HG03097 (cell line): ENCODE measurements at regions not wholly inside any gene's neighbourhood (a gene's known extent, or its start where the extent isn't known, plus 50 kb on each side); places are given as distances from the start of the nearest gene placed in this dataset.
"Not testable (repeated sequence)": the region's sequence is repeated elsewhere in the genome, so short reads cannot be mapped to it uniquely, and the experiment has no call there.

Experiments
- ATAC-seq: cut with Tn5 transposase; IDR thresholded peaks from one replicate; pipeline ENCODE4 v1.9.1; 2021; ENCODE audit not compliant: unreplicated experiment, low FRiP score

DNA sequence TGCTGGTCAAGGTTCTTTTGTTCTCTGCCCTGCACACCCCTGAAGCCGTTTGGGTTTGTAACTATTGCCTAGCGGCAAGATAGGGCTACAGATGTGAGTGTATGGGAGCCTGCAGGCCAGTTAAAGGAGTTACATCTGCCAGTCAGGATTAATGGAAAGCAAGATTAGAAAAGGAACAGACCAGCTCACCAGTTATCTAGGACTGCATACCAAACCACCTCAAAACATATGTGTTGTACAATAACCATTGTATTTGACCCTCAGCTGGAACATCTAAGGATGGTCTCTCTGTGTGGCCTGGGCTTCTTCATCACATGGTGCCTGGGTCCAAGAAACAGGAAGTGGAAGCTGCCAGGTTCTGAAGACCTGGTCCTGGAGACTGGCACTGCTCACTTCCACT lies 52.5 kb upstream of the FBXO28 start:
- ATAC-seq, result no peak

DNA sequence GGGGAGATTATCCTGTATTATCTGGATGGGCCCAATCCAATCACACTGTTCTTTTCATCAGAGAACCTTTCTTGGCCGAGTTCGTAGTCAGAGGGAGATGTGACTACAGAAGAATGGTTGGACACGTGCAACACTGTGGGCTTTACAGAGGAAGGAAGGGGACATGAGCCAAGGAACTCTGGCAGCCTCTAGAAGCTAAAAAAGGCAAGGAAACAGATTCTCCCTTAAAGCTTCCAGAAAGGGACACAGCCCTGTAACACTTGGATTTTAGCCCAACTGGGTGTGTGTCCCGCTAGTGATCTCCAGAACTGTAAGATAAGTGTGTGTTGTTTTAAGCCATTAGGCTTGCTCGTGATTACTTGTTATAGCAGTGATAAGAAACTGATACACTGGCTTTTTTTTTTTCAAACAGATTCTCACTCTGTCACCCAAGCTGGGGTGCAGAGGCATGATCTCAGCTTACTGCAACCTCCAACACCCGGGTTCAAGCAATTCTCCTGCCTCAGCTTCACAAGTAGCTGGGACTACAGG lies 53.9 kb upstream of the FBXO28 start:
- no peak for ATAC-seq

DNA sequence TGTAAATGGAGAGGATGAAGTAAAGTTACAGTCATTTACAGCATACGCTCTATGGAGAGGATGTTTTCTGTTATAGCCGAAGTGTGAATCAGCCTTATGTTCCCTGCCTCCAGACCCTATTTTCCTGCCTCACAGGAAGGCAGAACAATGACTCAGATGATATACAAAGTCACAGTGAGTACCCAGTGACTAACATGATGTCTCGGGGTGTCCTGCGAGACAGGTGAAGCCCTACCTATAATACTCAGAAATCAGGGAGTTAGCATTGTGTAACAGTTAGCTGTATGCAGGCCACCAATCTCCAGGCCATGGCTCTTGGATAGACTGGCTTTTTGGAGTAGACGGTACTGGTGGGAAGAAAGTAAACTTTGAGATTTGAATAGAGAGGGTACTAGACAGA lies 55.6 kb upstream of the FBXO28 start:
- ATAC-seq, result no peak

DNA sequence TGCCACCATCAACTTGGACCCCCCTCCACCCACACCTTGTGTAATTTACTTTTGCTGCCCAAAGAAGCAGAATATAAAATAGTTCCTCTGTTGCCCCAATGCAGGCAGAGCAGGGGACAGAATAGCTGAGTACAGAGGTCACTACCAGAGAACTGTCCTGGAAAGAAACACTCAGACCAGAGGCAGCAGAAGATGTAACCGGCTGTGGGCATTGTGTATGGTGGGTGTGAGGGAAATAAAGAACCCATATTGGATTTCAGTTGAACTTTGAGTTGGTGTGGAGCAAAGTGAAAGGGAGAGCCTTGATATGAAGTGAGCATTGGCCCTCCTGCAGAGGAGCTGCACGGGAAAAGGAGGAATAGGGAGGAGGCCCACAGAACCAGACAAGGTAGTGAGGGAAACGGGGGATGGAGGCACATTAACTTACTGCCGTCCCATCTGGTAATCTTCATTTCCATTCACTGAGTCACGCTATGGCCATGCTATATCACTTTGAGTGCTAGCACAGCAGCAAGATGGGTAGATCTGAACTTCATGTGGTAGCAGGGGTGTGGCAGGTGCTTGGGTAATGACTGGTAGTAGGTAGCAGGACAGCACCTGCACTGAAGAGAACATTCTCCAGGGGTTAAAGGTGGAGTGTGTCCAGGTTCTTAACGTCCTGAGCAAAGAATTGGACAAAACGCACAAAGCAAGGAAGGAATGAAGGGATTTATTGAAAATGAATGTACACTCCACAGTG lies 56.3 kb upstream of the FBXO28 start:
- ATAC-seq, result no peak

DNA sequence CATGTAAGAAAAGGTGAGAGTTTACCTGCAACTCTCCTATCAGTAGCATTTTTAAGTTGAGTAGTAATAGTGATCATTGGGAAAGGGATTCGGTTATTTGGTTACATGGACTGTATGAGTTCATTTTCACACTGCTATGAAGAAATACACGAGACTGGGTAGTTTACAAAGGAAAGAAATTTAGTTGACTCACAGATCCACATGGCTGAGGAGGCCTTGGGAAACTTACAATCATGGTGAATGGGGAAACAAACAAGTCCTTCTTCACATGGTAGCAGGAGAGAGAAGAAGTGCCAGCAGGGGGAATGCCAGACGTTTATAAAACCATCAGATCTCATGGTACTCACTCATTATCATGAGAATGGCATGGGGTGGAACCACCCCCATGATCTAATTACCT lies 59.3 kb upstream of the FBXO28 start:
- no peak for ATAC-seq

DNA sequence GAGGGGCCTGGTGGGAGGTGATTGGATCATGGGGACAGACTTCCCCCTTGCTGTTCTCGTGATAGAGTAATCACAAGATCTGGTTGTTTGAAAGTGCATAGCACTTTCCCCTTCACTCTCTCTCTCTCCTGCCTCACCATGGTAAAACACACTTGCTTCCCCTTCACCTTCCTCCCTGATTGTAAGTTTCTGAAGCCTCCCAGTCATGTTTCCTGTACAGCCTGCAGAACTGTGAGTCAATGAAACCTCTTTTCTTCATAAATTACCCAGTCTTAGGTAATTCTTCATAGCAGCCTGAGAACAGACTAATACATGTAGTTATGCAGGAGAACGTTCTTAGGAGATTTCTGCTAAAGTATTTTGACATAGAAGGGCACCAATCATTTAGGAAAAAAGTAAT lies 59.9 kb upstream of the FBXO28 start:
- ATAC-seq, result no peak

DNA sequence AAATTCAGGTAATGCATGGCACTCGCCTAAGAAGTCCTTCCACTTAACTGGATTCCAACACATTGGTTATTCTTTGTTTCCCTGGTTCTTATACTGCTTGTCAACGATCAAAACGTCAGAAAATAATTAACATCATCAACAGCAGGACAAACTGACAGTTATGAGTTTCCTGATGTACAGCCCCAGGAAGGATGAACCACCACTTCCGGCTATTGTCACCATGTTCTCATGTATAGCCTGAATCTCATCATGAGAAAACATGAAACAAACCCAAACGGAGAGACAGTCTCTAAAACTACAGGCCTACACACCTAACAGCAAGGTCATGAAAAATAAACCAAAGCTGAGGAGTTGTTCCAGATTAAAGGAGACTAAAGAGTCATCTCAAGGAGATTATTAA lies 60.5 kb upstream of the FBXO28 start:
- ATAC-seq, result no peak

DNA sequence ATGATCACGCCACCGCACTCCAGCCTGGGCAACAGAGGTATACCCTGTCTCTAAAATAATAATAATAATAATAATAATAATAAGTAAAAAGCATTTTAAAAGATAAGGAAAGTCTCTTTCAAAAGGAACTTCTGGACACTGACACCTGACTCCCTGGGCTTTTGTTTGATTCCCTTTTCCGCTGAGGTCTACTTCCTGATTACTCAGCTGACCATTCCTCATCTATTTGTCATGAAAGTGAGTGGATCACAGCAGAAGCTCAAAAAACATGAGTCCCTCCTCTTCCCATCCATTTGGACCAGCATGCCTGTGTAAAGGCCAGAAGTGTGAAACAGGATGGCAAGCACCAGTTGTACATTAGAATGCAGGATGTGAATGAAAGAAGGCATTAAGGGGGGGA lies 61.1 kb upstream of the FBXO28 start:
- no peak for ATAC-seq

DNA sequence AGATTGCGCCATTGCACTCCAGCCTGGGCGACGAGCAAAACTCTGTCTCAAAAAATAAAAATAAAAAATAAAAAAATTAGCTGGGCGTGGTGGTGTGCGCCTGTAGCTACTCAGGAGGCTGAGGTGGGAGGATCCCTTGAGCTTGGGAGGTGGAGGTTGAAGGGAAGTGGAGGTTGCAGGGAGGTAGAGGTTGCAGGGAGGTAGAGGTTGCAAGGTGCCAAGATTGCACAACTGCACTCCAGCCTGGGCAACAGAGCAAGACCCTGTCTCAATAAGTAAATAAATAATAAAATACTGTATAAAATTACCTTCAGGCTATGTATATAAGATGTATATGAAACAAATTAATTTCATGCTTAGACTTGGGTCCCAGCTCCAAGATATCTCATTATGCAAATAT lies 62.1 kb upstream of the FBXO28 start:
- ATAC-seq, result not testable (repeated sequence)

DNA sequence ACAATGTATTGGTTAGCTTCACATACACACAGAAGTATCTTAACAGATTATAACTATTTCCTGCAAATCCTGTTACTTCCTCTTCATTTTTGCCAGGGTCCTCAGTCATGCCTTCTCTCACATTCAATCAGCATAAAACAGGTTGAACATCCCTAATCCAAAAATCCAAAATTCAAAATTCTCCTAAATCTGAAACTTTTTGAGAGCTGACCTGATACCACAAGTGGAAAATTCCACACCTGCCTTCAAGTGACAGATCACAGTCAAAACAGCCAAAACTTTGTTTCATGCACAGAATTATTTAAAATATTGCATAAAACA lies 62.9 kb upstream of the FBXO28 start:
- ATAC-seq, result no peak

DNA sequence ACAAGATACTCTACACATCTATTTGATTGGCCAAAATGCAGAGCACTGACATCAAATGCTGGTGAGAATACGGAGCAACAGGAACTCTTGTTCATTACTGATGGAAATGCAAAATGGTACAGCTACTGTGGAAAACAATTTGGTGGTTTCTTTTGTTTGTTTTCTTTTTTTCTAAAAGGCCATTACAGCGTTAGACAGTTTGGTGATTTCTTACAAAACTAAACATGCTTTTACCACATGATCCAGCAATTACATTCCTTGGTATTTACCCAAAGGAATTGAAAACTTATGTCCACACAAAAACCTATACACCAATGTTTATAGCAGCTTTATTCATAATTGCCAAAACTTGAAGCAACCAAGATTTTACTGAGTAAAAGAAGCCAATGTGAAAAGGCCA lies 66.4 kb upstream of the FBXO28 start:
- no peak for ATAC-seq

DNA sequence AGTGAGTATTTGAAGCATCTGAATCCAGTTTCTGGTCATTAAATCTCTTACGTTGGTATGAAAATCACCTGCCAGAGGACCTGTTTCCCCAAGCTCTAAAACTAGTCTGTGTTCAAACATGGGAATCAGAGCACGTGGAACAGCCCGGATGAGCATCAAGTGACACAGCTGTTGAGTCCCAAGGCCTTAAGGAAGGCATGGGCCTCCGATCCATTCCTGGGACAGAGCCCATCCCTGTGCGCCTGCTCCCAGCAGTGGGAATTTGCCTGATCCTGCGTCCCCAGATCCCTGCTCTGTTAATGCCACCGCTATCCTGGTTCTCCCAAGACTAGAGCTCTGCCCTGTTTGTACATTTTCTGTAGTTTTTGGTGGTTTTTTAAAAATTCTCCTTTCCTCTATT lies 68.4 kb upstream of the FBXO28 start:
- ATAC-seq, result no peak

DNA sequence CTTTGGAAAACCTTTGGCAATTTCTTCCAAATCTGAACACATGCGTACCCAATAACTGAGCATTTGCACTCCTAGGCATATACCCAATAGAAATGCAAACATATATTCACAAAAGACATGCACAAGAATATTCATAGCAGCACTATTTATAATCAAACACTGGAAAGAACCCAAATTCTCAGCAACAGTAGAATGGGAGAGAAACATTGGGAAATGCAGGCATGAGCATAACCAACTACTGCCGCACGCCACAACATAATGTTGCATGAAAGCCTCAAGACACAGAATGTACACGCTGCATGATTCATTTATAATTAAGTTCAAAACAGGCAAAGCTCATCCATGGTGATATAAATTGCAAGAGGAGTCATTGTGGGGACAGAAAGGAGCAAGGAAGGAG lies 69.5 kb upstream of the FBXO28 start:
- no peak for ATAC-seq

DNA sequence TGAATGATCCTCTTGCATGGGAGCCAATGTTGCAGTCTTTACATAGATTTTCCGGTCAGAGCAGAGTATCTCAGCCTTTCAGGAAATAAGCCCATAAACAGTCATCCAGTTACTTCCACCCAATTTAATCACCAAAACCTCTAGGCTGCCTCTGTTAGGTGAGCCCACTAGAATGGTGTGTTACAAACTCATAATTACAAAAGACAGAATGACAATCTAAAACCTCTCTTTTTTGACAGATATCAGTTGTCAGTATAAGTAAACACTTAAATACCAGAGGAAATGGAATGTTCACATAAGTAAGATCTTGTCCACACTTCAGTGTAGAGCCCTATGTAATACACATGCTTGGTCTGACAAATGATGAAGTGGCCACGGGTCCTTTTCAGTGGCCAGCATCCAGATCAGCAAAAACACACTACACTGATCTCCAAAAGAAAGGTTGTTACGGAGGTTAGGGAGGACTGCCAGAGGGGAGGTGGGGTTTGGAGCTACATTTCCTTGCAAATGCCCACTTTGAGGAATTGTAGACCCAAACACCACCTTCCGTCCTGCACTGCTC lies 71.3 kb upstream of the FBXO28 start:
- no peak for ATAC-seq

DNA sequence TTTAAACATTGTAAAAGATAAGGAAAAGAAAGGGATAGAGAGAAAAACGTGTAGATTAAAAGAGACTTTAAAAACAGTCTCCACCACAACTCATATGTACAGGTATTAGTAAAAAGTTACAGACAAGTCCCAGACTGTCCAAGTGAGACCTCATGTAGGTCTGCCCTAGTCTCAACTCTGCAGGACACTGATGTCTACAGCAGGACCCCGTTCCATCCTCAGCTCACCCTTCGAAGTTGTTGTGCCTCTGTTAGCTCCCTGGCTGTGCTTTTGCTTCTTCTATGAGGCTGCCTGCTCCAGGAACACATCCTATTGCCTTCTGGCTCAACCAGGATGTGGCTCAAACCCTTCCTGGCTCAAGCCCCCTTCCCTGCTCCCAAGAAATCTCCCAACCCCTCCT lies 72.9 kb upstream of the FBXO28 start:
- no peak for ATAC-seq

DNA sequence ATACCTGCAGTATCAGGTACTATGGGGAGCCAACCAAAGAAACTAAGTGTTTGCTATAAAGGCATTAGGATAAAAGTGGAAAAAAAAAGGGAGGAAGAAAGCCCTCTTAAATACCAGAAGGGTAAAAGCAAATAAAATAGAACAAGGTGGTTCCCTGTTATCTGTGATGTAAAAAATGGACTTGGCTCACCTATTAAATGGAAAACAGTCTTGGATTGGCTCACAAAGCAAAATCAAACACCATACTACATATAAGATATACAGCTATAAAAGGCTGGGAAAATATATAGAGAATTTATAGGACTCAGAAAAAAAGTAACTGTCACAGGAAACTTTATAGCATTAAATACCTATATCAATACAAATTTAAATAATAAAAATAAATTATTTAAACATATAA lies 73.5 kb upstream of the FBXO28 start:
- ATAC-seq, result not testable (repeated sequence)

DNA sequence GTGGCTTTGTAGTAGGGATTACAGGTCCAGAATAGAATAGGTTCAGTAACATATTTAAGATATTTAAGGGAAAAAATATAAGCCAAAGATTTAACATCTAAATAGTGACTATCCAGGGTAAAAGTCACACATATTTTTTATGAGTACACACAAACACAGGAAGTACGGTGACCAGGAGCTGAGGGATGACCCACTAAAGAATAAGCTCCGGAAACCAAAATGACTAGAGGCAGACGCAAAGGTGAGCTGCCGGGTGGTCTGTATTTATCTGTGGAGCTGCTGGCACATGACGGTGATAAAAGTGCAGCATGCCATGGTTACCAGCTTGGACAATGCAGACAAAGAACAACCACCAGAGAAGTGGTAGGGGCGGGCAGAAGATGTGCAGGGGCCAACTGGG lies 73.9 kb upstream of the FBXO28 start:
- ATAC-seq, result not testable (repeated sequence)

DNA sequence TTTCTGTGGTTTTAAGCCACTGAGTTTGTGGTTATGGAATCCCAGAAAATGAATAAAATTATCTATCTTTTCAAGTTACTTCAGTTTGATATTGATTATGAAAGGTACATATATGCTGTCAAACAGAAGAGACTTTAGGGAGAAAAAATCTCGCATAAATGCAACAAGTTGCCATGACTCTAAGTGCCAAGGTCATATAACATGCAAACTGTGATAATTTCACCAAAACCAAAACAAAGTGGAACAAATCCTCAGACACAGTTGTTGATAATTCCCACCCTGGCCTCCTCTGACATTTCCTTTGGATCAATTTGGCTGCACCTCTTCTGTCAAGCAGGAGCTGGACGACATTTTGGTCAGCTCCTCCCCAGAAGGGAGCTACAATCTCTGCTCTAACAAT lies 75.1 kb upstream of the FBXO28 start:
- ATAC-seq, result not testable (repeated sequence)

DNA sequence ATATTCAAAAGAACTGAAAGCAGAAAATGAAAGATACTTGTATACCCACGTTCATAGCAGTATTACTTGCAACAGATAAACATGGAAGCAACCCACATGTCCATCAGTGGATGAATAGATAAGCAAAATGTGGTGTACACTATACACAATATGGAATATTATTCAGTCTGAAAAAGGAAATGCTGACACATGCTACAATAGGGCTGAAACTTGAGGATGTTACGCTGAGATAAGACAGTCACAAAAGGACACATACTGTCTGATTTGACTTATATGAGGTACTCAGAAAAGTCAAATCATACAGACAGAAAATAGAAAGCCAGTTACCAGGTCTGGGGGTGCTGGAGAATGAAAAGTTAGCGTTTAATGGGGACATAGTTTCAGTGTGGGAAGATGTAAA lies 76.5 kb upstream of the FBXO28 start:
- not testable (repeated sequence) for ATAC-seq

DNA sequence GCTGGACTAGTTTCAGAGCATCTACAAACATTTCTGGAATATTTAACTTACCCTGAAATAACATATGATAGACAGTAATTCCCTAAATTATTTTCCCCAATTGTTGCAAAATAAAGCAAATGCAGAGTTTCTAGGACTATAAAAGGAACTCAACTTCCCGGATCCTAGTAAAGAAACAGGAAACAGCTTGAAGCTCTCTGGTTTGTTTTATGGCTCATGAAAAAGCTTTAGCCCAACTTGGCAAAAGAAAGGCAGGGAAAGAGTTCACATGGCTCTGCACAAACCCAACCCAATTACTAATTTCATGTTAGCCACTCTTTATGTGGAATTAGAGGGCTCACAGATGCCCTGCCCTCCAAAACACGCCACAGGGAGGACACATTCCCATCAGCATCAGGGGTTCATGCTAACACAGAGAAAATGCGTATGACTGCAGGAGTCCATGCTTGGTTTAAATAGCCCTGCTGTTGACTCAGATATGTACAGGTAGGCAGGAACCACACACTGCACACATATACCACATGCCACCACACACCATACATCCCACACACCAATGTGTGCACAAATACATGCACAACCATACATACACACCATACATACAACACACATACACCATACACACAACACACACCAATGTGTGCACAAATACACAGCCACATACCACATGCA lies 81.2 kb upstream of the FBXO28 start:
- ATAC-seq, result not testable (repeated sequence)

DNA sequence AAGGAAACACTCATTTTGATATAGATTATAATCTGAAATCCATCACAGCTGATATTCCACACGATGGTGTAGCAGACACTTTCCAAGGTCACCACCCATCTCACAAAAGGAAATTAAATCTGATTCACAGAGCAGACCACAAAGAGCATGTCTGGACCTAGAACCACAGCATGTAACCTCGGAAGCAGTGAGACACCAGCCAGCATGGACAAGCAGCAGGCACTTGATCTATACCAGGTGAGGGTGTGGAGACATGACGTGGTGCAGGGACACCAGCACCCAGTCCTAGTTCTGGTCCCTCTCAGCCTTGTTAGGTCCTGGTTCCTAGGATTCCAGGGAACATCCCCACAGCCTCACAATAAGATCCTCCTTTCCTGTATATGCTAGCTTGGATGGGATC lies 81.9 kb upstream of the FBXO28 start:
- ATAC-seq, result not testable (repeated sequence)

DNA sequence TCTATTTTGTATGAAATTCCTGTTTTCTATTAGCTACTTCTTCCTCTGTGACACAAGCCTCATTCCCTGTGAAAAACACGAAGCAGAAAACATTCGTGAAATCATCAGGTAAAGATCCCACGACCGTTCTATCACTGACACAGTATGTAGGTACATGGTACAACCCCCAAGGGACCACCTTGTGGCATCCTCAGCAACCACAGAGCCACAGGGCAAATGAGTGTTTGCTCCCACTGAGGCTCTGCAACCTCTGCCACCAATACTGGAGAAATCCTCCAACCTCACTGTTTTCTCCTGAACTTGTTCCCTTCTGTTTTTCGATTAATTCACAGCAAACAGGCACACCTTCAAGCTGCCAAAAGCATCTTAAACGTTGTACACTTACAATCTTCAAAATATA lies 83.7 kb upstream of the FBXO28 start:
- not testable (repeated sequence) for ATAC-seq
